Ascending aorta (tissue), 2 donors: ENCODE measurements at regions not wholly inside any gene's neighbourhood (a gene's known extent, or its start where the extent isn't known, plus 50 kb on each side); places are given as distances from the start of the nearest gene placed in this dataset.

Experiments used
- DNase-seq, 2 donors: peaks; one replicate each; pipeline ENCODE4 v3.0.0-alpha.2; 2019; ENCODE audit warnings: low spot score in 2 of 2
- H3K27ac ChIP-seq, 2 donors: fragments of 200-600 bp; sonication (generic); one replicate each; pipeline ENCODE4 v1.5.1; 2016 to 2017; ENCODE audit warnings: mild to moderate bottlenecking in 1 of 2
- H3K27me3 ChIP-seq: fragments of 200-600 bp; sonication (generic); one replicate; pipeline ENCODE4 v1.5.1; 2017
- H3K36me3 ChIP-seq, 2 donors: fragments of 200-600 bp; sonication (generic); one replicate each; pipeline ENCODE4 v1.5.1; 2016
- H3K4me1 ChIP-seq, 2 donors: fragments of 200-600 bp; sonication (generic); one replicate each; pipeline ENCODE4 v1.5.1; 2016 to 2017; ENCODE audit warnings: mild to moderate bottlenecking in 1 of 2
- H3K4me3 ChIP-seq, 2 donors: fragments of 200-600 bp; sonication (generic); one replicate each; pipeline ENCODE4 v1.5.1; 2016 to 2017; ENCODE audit warnings: mild to moderate bottlenecking in 1 of 2
- H3K9me3 ChIP-seq, 2 donors: fragments of 200-600 bp; sonication (generic); one replicate each; pipeline ENCODE4 v1.5.1; 2016
- intact Hi-C: fragments of 100-400 bp; cut with DNase I; formaldehyde crosslinking; loops from one replicate; pipeline ENCODE4 v1.15.1; 2023
- TF ChIP-seq, protein P1 (sequence below), 3 experiments: fragments of 200-600 bp in 2 of 3; fragments of 450-650 bp in 1 of 3; sonication (generic) in 2 of 3; IDR thresholded peaks; one replicate each; pipeline ENCODE4 v1.5.1; 2016 to 2019; ENCODE audit warnings: antibody characterized with exemption in 3 of 3, mild to moderate bottlenecking in 1 of 3, moderate library complexity in 1 of 3

DNA sequence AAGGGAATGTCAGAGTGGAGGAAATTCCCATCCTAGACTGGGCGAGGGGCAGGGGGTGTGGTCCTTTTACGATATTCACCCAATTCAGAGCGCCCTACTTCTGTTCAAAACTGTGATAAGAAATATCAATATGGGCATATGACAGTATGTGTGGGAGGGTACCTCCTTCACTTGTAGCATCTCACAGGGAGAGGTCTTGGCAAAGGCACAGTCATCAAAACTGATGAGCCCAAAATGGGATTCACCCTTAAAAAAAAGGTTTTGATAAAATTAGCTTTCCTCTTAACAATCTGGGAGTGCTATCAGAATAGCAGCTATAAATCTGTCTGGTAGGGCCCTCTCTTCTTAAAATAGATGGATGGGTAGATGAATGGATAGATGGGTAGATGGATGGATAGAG, 967.8 kb upstream of the RBFOX1 start:
- TF ChIP-seq, protein P1, sequence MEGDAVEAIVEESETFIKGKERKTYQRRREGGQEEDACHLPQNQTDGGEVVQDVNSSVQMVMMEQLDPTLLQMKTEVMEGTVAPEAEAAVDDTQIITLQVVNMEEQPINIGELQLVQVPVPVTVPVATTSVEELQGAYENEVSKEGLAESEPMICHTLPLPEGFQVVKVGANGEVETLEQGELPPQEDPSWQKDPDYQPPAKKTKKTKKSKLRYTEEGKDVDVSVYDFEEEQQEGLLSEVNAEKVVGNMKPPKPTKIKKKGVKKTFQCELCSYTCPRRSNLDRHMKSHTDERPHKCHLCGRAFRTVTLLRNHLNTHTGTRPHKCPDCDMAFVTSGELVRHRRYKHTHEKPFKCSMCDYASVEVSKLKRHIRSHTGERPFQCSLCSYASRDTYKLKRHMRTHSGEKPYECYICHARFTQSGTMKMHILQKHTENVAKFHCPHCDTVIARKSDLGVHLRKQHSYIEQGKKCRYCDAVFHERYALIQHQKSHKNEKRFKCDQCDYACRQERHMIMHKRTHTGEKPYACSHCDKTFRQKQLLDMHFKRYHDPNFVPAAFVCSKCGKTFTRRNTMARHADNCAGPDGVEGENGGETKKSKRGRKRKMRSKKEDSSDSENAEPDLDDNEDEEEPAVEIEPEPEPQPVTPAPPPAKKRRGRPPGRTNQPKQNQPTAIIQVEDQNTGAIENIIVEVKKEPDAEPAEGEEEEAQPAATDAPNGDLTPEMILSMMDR (IDR thresholded peaks at IDR 0.05): no peak
- no peak overlapping the region for H3K4me3 ChIP-seq
- intact Hi-C loops: no loop called here
- no peaks in the 10 kb centered on the region for H3K9me3 ChIP-seq
- H3K4me1 ChIP-seq: no peaks in the 10 kb centered on the region
- H3K27ac ChIP-seq: no peak overlapping the region
- H3K27me3 ChIP-seq: no peaks in the 10 kb centered on the region
- no peak for DNase-seq
- no peaks in the 10 kb centered on the region for H3K36me3 ChIP-seq

- intact Hi-C loops: no loop called here
- no peak for DNase-seq
- H3K9me3 ChIP-seq: no peaks in the 10 kb centered on the region
- no peaks in the 10 kb centered on the region for H3K27me3 ChIP-seq
- H3K4me3 ChIP-seq: no peak overlapping the region
- H3K27ac ChIP-seq: no peak overlapping the region
- TF ChIP-seq, protein P1 (IDR thresholded peaks at IDR 0.05): no peak
- no peaks in the 10 kb centered on the region for H3K4me1 ChIP-seq
- no peaks in the 10 kb centered on the region for H3K36me3 ChIP-seq
These were observed 968.6 kb upstream of the RBFOX1 start for GRCh38 chr16:6363896-6364607.

DNA sequence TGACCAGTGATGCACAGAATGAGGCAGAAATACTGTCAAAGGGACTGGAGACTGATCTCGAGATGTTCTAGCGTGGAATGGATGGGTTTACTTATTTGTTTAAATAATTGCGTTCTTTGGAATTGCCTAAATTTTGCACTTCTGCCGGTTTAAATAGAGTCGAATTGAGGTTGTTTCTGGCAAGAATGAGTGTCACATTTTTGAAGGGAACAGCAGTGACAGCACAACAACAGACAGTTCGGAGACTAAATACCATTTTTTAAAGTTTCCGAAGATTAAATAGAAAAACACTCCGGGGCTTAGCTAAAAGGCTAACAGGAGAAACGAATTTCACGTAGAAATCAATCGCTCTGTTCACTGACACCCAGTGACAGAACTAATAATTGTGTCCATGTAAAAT, 969.2 kb upstream of the RBFOX1 start:
- no peak for DNase-seq
- Histone ChIP-seq H3K27ac (no peak overlapping the region), H3K36me3 (no peaks in the 10 kb centered on the region), H3K27me3 (no peaks in the 10 kb centered on the region), H3K4me3 (no peak overlapping the region), H3K4me1 (no peaks in the 10 kb centered on the region), H3K9me3 (no peaks in the 10 kb centered on the region)
- intact Hi-C loops: no loop called here
- TF ChIP-seq, protein P1 (IDR thresholded peaks at IDR 0.05): no peak

DNA sequence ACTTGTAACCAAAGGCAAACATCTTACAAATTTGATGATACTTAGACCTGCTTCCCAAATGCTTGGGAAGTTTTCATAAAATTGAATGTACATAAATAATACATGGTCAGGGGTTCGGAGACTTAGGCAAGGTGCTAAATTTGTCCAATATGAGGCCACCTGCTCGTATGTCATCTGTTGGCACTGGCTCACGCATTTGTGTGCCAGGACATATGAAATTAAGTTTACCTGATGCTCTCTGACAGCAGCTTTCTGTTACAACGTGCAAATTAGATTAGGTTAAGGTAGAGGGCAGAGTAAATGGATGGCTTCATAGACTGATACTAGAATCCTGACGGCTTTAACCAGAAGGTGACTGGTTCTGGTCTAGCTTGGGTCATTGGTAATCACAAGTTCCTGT, 970.3 kb upstream of the RBFOX1 start:
- H3K27ac ChIP-seq: no peak overlapping the region
- no peak overlapping the region for H3K4me3 ChIP-seq
- DNase-seq: no peak
- H3K27me3 ChIP-seq: no peaks in the 10 kb centered on the region
- TF ChIP-seq, protein P1 (IDR thresholded peaks at IDR 0.05): no peak
- intact Hi-C loops: no loop called here
- H3K9me3 ChIP-seq: no peaks in the 10 kb centered on the region
- no peaks in the 10 kb centered on the region for H3K36me3 ChIP-seq
- no peaks in the 10 kb centered on the region for H3K4me1 ChIP-seq

DNA sequence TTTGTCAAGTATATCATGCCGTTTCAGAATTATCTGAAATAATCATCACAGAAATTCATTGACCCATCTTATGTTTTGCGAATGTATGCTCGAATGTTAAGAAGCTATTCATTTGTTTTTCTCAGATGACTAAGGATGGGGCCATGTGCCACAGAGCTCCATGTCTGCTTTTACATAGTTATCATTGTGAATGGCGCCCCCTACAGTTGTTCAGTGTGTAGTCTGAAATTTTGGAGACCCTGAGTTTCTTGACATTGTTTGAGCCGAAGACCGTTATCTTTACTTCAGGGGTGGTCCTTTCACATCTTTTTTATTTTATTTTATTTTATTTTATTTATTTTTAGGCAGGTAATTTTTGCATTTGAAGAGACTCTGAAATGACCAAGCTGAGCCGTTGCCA, 972.0 kb upstream of the RBFOX1 start:
- no peak for DNase-seq
- no peaks in the 10 kb centered on the region for H3K36me3 ChIP-seq
- no peaks in the 10 kb centered on the region for H3K27me3 ChIP-seq
- no peak overlapping the region for H3K4me3 ChIP-seq
- no peaks in the 10 kb centered on the region for H3K4me1 ChIP-seq
- H3K27ac ChIP-seq: no peak overlapping the region
- H3K9me3 ChIP-seq: no peaks in the 10 kb centered on the region
- intact Hi-C loops: no loop called here
- TF ChIP-seq, protein P1 (IDR thresholded peaks at IDR 0.05): no peak

- TF ChIP-seq, protein P1 (IDR thresholded peaks at IDR 0.05): no peak
- no peaks in the 10 kb centered on the region for H3K27me3 ChIP-seq
- no peak overlapping the region for H3K27ac ChIP-seq
- no peak for DNase-seq
- no peak overlapping the region for H3K4me3 ChIP-seq
- no peaks in the 10 kb centered on the region for H3K9me3 ChIP-seq
- intact Hi-C loops: no loop called here
- no peaks in the 10 kb centered on the region for H3K4me1 ChIP-seq
- no peaks in the 10 kb centered on the region for H3K36me3 ChIP-seq
These were observed 975.7 kb upstream of the RBFOX1 start for GRCh38 chr16:6356911-6357310.
